ENCODE measurements at regions not wholly inside any gene's neighbourhood (a gene's known extent, or its start where the extent isn't known, plus 50 kb on each side); places are given as distances from the start of the nearest gene placed in this dataset.
"Not testable (repeated sequence)": the region's sequence is repeated elsewhere in the genome, so short reads cannot be mapped to it uniquely, and the experiment has no call there.

DNA sequence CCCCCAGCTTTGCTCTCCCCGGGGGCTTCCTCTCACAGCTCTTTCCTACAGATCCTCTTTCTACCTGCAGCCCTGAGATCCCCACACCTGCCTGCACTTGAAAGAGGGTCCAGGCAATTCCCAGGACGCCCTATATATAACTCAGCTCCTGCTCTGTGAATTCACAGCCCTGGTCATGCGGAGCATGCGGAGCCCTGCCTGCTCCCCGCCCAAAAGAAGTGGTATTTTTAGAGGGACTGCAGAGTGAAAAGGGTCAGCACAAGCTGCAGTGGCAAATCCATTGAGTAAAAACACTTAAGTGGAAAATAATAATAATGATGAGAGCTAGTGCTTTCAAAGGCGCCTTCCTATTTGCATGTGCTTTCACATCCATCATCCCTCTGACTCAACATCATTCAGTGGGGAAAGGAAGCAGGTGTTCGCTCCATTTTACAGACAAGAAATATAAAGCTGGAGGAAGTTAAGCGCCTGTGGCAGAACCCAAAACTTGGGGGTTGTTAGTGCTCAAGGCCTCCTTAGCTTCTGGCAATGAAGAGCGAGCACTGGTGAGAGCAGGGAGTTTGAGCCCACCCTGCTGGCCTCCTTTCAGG, 76.3 kb upstream of the LIPC start:
- DNase-seq (ENCODE audit: low read depth in 4 of 4, low spot score in 3 of 4), result no peak

- no peak for DNase-seq (ENCODE audit: low read depth in 4 of 4, low spot score in 3 of 4)
Observed at GRCh38 chr15:58355973-58356372, 75.8 kb upstream of the LIPC start.

DNA sequence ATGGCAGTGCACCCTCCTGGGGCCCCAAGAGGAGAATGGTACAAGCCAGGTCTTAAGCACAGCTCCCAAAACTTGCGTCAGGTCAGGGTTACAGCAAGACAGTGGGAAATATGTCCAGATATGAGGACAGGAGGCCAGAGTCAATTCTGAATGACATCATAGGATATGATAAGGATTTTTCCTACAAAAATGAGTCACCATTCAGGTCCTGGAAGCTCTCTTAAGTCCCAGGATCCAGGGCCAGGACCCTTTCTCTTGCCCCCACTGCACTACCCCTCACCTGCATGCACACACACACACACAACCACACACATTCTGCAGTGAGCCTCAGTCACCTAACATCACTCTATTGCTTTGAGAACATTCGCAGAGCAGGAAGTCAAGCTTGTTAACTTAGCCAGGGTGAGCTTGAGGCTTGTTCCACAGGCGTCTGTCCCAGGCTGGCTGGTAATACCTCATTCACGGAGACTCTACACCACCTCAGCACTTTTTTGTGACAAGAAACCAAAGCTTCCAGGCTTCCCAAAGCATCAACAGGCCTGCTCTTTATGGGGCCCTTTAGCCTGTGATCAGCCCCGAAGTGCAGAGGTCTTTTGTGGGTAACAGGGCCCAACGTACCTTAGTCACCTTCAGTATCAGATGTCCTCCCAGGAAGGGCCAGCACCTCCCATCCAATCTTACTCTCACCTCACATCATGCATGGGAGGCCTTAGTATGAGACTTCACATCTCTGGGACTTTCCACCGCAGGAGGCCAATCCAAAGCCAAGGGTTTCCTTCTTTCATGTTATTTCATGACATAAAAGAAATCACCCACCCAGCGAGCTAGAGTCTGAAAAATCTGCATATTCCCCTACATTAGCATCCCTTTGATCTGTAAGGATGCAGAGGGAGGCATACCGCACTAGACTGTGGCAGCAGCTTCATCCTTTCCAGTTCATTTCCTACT, 74.0 kb upstream of the LIPC start:
- DNase-seq (ENCODE audit: low read depth in 4 of 4, low spot score in 3 of 4), result no peak

DNA sequence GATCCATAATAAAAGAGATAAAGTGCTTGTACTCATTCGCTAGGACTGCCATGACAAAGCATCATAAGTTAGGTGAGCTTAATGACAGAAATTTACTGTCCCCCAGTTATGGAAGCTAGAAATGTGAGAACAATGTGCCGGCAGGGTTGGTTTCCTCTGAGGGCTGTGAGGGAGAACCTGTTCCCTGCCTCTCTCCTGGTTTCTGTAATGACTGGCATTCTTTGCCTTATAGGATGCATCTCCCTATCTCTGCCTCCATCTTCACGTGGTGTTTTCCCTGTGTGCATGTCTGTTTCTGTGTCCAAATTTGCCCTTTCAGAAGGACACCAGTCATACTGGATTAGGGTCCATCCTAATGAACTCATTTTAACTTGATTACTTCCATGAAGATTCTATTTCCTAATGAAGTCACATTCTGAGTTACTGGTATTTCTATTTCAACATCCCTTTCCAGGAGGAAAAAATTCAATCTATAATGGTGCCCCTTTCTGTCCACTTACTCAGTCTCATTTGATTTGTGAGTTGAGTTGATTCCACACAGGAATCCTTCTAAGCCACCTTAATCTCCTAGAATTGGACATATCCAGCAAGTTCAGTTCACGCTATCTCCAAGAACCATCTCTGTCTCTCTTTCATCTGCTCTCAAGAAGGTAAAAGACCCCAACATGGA, 71.2 kb upstream of the LIPC start:
- no peak for DNase-seq (ENCODE audit: low read depth in 4 of 4, low spot score in 3 of 4)

DNA sequence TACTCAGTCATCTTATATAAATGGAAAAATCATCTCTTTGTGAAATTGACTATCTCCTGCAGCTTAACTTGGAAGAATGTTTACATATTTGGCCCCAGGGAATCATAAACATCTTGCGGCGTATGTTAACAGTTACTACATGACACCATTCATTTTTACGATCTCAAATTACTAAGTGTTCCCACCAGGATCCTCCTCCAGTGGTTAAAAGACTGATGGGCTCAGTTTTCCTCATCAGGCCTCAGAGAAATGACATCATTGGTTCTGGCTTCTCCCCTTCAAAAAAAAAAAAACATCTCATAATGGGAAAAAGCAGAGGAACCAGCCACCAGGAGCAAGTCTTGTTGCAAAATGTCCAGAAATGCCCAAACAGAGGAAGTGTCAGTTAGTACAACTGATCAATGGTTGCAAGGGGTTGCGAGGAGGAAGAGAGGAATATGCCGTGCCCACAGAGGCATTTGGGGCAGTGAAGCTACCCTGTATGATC, 70.5 kb upstream of the LIPC start:
- DNase-seq (ENCODE audit: low read depth in 4 of 4, low spot score in 3 of 4), result peak in 1 of 4 donors; percentile 23

GRCh38 chr15:58362262-58362922, 69.4 kb upstream of the LIPC start:
- DNase-seq (ENCODE audit: low read depth in 4 of 4, low spot score in 3 of 4), result no peak

- DNase-seq (ENCODE audit: low read depth in 4 of 4, low spot score in 3 of 4), result not testable (repeated sequence)
Observed at GRCh38 chr15:58363118-58363517, 68.7 kb upstream of the LIPC start.

- DNase-seq (ENCODE audit: low read depth in 4 of 4, low spot score in 3 of 4), result not testable (repeated sequence)
Observed at GRCh38 chr15:58363673-58364072, 68.1 kb upstream of the LIPC start.

DNA sequence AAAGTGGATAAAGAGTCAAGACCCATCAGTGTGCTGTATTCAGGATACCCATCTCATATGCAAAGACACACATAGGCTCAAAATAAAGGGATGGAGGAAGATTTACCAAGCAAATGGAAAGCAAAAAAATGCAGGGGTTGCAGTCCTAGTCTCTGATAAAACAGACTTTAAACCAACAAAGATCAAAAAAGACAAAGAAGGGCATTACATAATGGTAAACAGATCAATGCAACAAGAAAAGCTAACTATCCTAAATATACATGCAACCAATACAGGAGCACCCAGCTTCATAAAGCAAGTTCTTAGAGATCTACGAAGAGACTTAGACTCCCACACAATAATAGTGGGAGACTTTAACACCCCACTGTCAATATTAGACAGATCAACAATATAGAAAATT, 66.7 kb upstream of the LIPC start:
- DNase-seq (ENCODE audit: low read depth in 4 of 4, low spot score in 3 of 4), result not testable (repeated sequence)

DNA sequence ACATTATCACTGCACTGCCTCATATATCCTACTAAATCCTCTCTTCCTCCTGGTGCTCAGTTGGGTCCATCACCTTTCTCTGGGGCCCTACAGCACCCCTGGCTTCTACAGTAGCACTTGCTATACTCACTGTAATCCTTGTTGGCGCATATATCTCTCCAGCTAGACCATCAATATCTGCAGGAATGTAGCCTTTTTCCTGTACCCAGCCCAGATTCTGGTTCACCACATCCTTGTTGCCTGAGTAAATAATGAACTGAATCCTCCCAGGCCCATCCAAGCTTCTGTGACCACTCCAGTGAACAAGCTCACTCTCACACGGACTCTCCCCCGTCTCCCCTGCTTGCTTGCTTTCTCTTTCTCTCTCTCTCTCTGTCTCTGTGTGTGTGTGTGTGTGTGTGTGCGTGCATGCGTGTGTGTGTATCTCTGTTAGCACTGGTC, 62.5 kb upstream of the LIPC start:
- peak in 3 of 4 donors; percentile 61 to 71 (median 65) for DNase-seq (ENCODE audit: low read depth in 4 of 4, low spot score in 3 of 4)

DNA sequence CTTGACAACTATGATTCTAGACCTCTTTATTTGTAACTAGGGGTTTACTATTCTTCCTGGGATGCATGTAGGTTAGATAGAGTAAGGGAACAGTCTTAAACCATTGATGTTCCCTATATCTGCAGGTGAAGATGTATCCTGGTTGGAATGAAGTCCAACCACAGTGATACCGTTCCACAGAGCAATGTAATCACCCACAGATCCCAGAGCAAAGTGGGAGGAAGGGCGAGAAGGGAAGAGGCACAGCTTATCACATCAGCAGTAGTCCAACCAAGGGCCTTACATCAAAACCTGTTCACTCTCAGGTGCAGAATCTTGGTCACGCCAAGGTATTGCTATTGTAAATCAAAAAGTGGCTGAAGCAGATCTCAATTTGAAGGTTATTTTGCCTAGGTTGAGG, 61.8 kb upstream of the LIPC start:
- DNase-seq (ENCODE audit: low read depth in 4 of 4, low spot score in 3 of 4), result no peak

DNA sequence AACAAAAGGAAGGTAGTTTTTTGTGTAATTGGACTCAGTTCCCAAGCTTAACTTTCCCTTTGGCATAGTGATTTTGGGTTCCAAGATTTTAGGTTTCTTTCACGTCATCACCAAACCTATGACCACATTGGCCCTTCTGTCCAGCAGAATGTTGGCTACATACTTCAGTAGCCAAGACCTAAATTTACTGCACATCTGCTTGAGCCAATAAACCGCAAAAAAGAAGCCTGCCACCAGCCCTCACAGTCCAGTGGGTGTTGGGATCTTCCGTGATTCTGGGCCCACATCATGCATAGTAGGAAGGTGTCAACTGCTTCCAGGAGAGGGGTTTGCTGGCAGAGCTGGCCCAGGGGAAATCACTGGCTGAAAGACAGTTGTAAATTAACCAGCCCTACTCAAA, 57.6 kb upstream of the LIPC start:
- no peak for DNase-seq (ENCODE audit: low read depth in 4 of 4, low spot score in 3 of 4)

DNA sequence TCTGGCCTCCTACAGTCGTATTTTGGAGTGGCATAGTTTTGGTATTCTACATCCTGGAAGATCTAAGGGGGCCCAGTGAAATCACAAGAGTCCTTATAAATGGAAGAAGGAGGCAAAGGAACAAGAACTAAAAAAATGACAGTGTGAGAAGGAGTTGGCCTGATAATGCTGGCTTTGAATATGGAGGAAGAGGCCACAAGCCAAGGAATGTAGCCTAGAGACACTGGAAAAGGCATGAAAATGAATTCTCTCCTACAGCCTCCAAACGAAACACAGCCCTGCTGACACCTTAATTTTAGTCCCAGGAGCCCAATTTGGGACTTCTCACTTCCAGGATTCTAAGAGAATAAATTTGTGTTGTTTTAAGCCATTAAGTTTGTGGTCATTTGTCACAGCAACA, 54.6 kb upstream of the LIPC start:
- no peak for DNase-seq (ENCODE audit: low read depth in 4 of 4, low spot score in 3 of 4)

DNA sequence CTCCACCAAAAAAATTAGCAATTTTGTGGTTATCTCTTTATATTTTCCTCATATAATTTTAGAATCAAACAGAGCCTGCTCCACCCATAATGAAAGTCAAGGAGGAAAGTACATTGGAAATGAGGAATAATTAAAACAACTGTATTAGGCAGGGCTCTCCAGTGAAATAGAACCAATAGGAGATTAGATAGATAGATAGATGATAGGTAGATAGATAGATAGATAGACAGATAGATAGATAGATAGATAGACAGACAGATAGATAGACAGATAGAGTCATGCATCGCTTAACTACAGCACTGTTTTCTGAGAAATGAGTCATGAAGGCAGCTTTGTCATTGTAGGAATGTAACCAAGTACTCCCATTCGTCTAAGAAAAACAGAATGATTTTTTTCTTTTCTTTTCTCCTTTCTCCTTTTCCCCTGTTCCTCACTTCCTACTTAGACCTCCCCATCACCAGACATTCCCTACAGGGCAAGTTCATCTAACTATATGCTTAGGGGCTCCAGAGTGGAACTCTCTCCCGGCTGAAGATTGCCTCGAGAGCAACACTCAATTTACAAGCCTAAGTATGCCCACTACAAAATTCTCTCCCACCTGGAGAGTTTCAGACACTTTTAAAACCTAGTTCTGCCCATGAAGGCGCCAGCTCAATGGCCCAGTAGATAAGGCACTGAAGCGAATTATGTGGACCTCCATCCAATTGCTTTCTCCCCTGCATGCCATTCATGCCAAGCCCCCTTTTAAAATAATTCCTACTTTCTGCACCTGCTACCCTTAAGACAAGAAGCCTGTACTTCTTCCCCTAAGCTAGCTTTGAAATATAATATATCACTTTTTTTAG, 53.3 kb upstream of the LIPC start:
- DNase-seq (ENCODE audit: low read depth in 4 of 4, low spot score in 3 of 4), result no peak

GRCh38 chr15:58379454-58379853, 52.3 kb upstream of the LIPC start:
- DNase-seq (ENCODE audit: low read depth in 4 of 4, low spot score in 3 of 4), result not testable (repeated sequence)

GRCh38 chr15:58380280-58380945, 51.4 kb upstream of the LIPC start:
- no peak for DNase-seq (ENCODE audit: low read depth in 4 of 4, low spot score in 3 of 4)

DNA sequence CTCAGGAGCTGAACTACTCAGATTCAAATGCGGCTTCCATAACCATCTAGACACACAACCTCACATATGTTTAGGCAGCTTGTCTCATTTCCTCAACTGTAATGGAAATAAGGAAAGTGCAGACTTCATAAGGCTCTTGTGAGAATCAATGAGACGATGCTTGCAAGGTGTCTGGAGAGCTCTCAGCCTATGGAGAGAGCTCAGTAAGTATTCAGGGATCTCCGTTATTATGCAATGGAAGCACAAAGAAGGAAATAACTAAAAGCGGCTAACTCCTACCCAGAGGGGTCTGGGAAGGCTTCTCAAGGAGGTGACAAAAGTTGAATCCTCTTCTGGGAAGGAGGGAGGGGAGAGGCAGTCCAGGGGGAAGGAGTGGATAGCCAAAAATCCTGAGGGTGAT, 50.1 kb upstream of the LIPC start:
- DNase-seq (ENCODE audit: low read depth in 4 of 4, low spot score in 3 of 4), result no peak

All from right renal pelvis (tissue), 4 donors.